Stimulated activated CD8-positive, alpha-beta memory T cell treated with anti-CD3 and anti-CD28 coated beads, Interleukin-7, amount 100 ng/mL, for 1 hour (primary cell): ENCODE measurements at regions not wholly inside any gene's neighbourhood (a gene's known extent, or its start where the extent isn't known, plus 50 kb on each side); places are given as distances from the start of the nearest gene placed in this dataset.

Experiments
- DNase-seq, 2 donors: peaks; one replicate each; pipeline ENCODE4 v3.0.0-alpha.2; 2020; ENCODE audit warnings: low read depth in 2 of 2

DNA sequence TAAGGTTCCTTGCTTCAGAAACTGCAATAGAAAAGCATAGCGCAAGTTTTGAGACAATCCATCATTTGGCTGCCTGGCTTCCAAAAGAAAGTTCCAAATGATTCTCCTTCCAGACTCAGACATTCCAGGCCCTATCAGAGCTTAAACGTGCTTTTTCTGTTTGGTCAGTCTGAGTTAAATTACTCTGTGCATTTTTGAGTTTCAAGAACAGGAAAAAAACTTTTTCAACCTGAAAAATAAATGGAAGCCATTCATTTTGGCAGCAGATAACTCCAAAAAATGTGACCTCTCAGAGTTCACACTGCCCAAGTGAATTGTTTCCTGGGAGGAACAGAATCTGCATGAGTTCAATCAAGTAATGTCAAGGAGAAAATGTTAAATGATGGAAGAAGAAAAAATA lies 354.2 kb downstream of the CXCL12 start:
- DNase-seq: no peak

- DNase-seq: no peak
Measured at GRCh38 chr10:44030132-44030531, 354.8 kb downstream of the CXCL12 start.

DNA sequence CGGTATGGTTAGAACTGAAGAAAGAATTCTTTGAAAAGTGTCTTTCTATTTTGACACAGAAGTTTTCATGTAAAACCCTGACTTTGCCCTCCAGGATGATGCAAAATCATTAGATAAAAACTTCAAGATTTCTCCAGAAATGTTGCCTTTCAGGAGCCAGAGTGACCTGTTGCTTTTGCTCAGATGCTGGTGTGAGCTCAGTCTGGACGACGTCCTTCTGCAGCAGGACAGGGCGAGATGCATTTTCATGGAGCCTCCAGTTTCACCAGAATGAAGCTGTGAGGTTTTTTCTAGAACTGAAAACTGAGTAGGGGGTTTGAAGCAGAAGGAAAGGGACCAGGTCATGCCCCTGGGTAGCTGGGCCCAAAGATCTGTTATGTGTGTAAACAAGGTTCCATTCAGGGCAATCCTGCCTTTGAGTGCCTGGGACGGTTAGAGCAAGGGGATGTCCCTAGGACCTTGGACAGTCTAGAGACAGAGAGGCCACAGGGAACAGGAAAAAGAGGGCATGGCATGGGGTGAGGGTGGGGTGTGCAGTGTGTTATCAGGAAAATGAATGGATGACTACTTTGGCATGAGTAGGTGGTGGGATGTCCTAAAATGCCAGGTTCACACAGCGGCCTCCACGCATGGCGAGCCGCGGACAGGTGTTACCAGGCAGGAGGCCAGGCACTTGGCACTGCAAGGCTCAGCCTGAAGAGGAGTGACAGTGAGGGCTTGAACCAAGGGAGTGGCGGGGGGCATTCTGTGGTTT lies 356.3 kb downstream of the CXCL12 start:
- no peak for DNase-seq

GRCh38 chr10:44024356-44025116 lies 360.4 kb downstream of the CXCL12 start:
- no peak for DNase-seq

- no peak for DNase-seq
Measured at GRCh38 chr10:44023517-44023916, 361.4 kb downstream of the CXCL12 start.

GRCh38 chr10:44022203-44022602 lies 362.7 kb downstream of the CXCL12 start:
- no peak for DNase-seq

- DNase-seq: no peak
Measured at GRCh38 chr10:44020322-44021111, 364.4 kb downstream of the CXCL12 start.

GRCh38 chr10:44017483-44018145 lies 367.3 kb downstream of the CXCL12 start:
- DNase-seq: no peak

GRCh38 chr10:44016589-44017482 lies 368.1 kb downstream of the CXCL12 start:
- no peak for DNase-seq

DNA sequence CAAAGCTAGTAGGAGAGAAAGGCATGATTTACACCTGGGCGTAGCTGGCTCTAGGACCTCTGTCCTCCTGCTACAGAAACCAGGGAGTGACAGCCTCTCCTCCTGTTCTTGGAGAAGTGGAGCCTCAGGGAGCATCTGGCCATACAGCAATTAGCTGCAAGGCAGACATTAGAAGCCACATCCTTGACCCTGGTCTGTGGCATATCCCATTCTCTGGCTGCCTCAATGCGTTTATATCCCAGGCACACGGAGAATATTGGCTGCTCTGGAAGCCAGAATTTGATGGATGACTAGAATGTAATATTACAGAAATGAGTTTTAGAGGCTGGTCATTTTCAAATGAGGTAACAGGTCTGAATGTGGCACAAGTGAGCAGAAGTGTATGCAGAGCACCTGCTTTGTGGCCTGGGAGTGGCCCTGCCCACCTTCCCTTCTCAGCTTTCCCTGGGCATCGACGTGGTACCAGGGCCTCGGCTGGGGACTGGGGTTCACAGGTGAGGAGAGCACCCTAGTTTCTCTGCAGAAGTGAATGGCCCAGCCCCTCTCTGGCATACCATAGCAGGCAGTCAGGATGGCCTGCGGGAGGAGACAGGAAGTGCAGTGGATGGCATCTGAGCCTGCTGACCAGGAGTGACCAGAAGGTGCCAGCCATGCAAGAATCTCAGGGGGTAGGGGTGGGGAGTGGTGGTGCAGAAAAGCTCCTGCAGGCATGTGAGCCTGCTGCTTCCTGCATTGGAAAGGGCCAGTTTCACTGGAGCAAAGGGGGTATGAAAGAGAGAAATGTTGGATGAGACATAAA lies 367.2 kb upstream of the ZNF32 start:
- no peak for DNase-seq

- DNase-seq: no peak
Measured at GRCh38 chr10:44014644-44015250, 366.1 kb upstream of the ZNF32 start.

DNA sequence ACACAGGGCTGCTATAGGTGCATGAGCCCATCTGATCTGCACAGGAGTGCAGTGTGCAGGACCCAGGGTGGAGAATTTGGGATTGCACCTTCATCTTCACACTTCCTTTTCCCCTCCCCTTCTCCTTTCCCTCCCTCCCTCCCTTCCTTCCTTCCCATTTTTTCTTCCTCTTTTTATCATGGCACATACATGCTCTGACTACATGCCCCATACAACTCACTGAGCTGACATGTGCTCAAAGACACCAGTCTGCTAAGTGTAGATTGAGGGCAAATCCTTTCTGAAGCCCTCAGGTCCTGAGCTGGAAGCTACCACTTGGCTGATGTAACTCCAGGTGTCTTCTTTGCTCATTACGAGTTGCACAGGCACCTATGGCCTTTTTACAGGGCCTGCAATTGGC lies 365.3 kb upstream of the ZNF32 start:
- DNase-seq: no peak

- DNase-seq: no peak
Measured at GRCh38 chr10:44012921-44013320, 364.2 kb upstream of the ZNF32 start.

DNA sequence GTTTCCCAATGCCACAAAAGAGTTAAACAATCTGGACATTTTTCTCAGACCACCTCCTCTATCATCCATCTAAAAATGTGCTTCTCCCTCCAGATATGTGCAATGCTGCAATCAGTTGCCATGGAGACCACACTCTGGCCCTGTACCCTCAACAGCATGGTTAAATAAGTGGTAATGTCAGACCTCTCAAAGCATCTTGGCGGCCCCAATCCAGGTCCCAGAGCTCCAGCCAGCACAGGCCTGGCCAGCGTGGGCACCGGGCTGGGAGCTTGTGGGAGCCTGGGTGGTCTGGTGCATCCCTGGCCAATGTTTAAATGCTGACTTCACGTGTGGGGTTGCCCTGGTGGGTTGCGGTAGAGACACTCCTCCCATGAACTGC lies 362.9 kb upstream of the ZNF32 start:
- no peak for DNase-seq

GRCh38 chr10:44010873-44011602 lies 362.4 kb upstream of the ZNF32 start:
- DNase-seq: no peak

DNA sequence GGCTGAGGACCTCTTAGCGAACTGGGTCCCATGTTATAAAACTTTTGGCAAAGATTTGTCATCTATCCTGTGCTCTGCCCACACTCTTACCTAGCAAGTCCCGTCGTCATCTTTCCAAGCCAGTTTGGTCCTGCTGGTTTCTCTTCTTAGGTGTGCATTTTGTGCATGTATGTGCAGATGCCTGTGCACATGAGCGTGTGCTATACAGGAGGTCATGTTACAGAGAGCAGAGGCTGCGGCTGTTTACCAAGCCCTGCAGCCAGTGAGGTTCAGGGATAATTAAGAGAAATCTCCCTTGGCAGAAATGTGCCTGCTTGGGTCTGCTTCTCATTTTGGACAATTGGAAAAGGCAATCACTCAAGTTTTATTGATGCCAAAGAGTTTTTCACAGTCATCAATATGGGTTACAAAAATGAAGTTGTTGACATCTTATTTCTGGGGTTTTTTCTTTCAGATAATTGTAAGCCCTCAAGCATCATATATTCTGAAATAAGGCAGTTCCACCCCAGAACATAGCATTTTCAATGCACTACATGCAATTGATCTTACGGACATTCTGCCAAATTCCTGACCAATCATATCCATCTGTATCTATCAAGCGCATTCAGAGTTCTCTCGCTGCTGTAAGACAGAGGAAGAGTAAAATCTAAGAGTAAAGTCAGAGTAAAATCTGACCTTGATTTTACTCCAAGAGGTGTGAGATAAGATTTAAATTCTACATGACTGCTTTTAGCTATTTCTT lies 361.4 kb upstream of the ZNF32 start:
- DNase-seq: no peak

DNA sequence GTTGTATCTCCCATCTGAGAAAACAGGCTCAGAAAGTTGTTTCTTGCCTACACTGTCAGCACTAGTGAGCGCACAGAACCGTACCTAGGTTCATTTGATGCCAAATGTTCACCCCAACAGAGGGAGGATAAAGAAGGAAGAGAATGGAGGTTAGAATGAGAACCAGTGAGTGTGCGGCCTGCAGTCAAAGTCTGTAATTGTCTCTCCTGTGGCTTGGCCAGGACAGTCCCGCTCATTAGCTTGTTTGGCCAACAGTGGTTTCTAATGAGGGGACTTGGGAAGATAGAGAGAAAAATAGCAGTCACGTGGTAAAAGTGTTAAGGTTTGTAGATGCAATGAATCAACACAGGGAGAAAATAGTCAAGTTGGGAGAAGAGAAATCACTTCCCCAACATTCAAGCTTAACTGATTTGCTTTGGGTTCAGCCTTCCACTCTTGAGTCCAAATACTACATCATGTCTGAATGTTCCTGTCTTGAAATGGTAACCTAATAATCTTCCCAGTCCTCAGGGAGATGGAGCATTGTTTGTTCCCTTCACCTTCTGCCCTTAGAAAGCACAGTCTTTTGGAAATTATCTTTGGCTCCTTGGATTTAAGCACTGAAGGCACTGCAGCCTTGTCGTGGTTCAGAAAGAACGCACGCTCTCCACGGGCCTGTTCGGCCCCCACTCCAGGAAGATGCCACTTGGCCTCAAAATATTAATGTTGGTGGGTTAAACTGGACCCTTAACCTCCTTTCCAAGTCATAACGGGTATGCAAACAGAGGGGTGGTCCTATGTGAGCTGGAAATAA lies 360.4 kb upstream of the ZNF32 start:
- DNase-seq: no peak
